CD14-positive monocyte (primary cell): ENCODE measurements at regions not wholly inside any gene's neighbourhood (a gene's known extent, or its start where the extent isn't known, plus 50 kb on each side); places are given as distances from the start of the nearest gene placed in this dataset.

ENCODE experiments used
- DNase-seq, 3 donors: peaks; one replicate each; pipeline ENCODE4 v3.0.0-alpha.2; 2011 to 2022
- H2AFZ ChIP-seq: 2 replicates; pipeline ENCODE4 v1.6.0; 2012; ENCODE audit warnings: mild to moderate bottlenecking, low read depth, low read length, inconsistent platforms; ENCODE audit not compliant: insufficient read depth, poor library complexity, severe bottlenecking
- H3K27ac ChIP-seq, 2 donors: 1 replicate in 1 of 2; 2 replicates in 1 of 2; pipeline ENCODE4 v1.5.1; 2012 to 2013; ENCODE audit warnings: low read length in 2 of 2, control low read depth in 1 of 2, inconsistent platforms in 1 of 2, low read depth in 1 of 2, mild to moderate bottlenecking in 1 of 2
- H3K27me3 ChIP-seq, 2 donors: one replicate each; pipeline versions ENCODE4 v1.6.0 to v1.6.1; 2011 to 2013; ENCODE audit warnings: low read length in 2 of 2; ENCODE audit not compliant: control insufficient read depth in 2 of 2, insufficient read depth in 2 of 2
- H3K36me3 ChIP-seq, 2 donors: replicated peaks in 1 of 2; 1 replicate in 1 of 2; 2 replicates in 1 of 2; pipeline versions ENCODE4 v1.5.1 to v1.6.1; 2012 to 2013; ENCODE audit warnings: low read length in 2 of 2, control low read depth in 1 of 2, inconsistent platforms in 1 of 2, mild to moderate bottlenecking in 1 of 2; ENCODE audit not compliant: insufficient read depth in 2 of 2, control insufficient read depth in 1 of 2
- H3K4me1 ChIP-seq, 2 donors: 1 replicate in 1 of 2; 2 replicates in 1 of 2; pipeline versions ENCODE4 v1.5.1 to v1.6.1; 2012 to 2013; ENCODE audit warnings: low read length in 2 of 2, control low read depth in 1 of 2, inconsistent platforms in 1 of 2, mild to moderate bottlenecking in 1 of 2, moderate library complexity in 1 of 2; ENCODE audit not compliant: insufficient read depth in 2 of 2, control insufficient read depth in 1 of 2
- H3K4me2 ChIP-seq: replicated peaks from 2 replicates; pipeline ENCODE3; 2012; ENCODE audit warnings: low read length, moderate library complexity, mild to moderate bottlenecking; ENCODE audit not compliant: poor library complexity, severe bottlenecking; ENCODE audit errors: extremely low read depth
- H3K4me3 ChIP-seq, 3 experiments: fragments of 200-600 bp in 1 of 3; sonication (generic) in 1 of 3; replicated peaks in 1 of 3; 1 replicate in 2 of 3; 2 replicates in 1 of 3; pipeline ENCODE4 v1.5.1; 2011 to 2013; ENCODE audit warnings: low read length in 3 of 3, mild to moderate bottlenecking in 3 of 3, control low read depth in 2 of 3, low read depth in 2 of 3, inconsistent platforms in 1 of 3, moderate library complexity in 1 of 3
- H3K79me2 ChIP-seq: 2 replicates; pipeline ENCODE4 v1.6.0; 2012; ENCODE audit warnings: mild to moderate bottlenecking, control low read depth, inconsistent platforms, low read length, moderate library complexity; ENCODE audit not compliant: insufficient read depth
- H3K9ac ChIP-seq: 2 replicates; pipeline ENCODE4 v1.6.0; 2017; ENCODE audit warnings: low read length, mild to moderate bottlenecking; ENCODE audit not compliant: insufficient read depth, poor library complexity, severe bottlenecking
- H3K9me3 ChIP-seq, 2 donors: replicated peaks in 1 of 2; 1 replicate in 1 of 2; 2 replicates in 1 of 2; pipeline versions ENCODE4 v1.5.1 to v1.6.1; 2012 to 2013; ENCODE audit warnings: low read length in 2 of 2, control low read depth in 1 of 2; ENCODE audit not compliant: control insufficient read depth in 1 of 2, insufficient read depth in 1 of 2
- H4K20me1 ChIP-seq: 2 replicates; pipeline ENCODE4 v1.6.0; 2012; ENCODE audit warnings: mild to moderate bottlenecking, low read length, control low read depth, moderate library complexity; ENCODE audit not compliant: insufficient read depth
- H3K27ac Mint-ChIP-seq, 7 donors: one replicate each; pipeline ENCODE4 v1.8.0; 2020; ENCODE audit warnings: mild to moderate bottlenecking in 7 of 7, mixed read lengths in 7 of 7, moderate library complexity in 6 of 7, inconsistent platforms in 2 of 7
- H3K27me3 Mint-ChIP-seq, 3 donors: one replicate each; pipeline ENCODE4 v1.8.0; 2021 to 2022; ENCODE audit warnings: low read depth in 3 of 3, mild to moderate bottlenecking in 3 of 3, mixed read lengths in 3 of 3, moderate library complexity in 3 of 3, inconsistent platforms in 1 of 3
- H3K36me3 Mint-ChIP-seq, 2 donors: one replicate each; pipeline ENCODE4 v1.8.0; 2020; ENCODE audit warnings: mixed read lengths in 2 of 2, inconsistent platforms in 1 of 2, mild to moderate bottlenecking in 1 of 2
- H3K4me1 Mint-ChIP-seq: one replicate; pipeline ENCODE4 v1.8.0; 2020; ENCODE audit warnings: mild to moderate bottlenecking, mixed read lengths
- H3K4me3 Mint-ChIP-seq, 2 donors: one replicate each; pipeline ENCODE4 v1.8.0; 2020; ENCODE audit warnings: mild to moderate bottlenecking in 2 of 2, mixed read lengths in 2 of 2, moderate library complexity in 1 of 2
- H3K9me3 Mint-ChIP-seq, 7 donors: one replicate each; pipeline ENCODE4 v1.8.0; 2020 to 2022; ENCODE audit warnings: mixed read lengths in 7 of 7, mild to moderate bottlenecking in 6 of 7, moderate library complexity in 6 of 7, inconsistent platforms in 2 of 7
- CTCF ChIP-seq: fragments of 200-600 bp; IDR thresholded peaks from one replicate; pipeline ENCODE4 v1.8.0; 2022; ENCODE audit warnings: antibody characterized with exemption, mild to moderate bottlenecking
- WGBS: methylation state at CpG from one replicate; pipeline ENCODE4 v1.1.5; 2013; ENCODE audit warnings: missing lambda C conversion rate; ENCODE audit not compliant: insufficient coverage; 5-methylcytosine and 5-hydroxymethylcytosine counted together
- intact Hi-C, 2 donors: fragments of 100-400 bp; cut with micrococcal nuclease; formaldehyde crosslinking; loops; one replicate each; pipeline versions ENCODE4 v1.15.0 to v1.15.1; 2023

DNA sequence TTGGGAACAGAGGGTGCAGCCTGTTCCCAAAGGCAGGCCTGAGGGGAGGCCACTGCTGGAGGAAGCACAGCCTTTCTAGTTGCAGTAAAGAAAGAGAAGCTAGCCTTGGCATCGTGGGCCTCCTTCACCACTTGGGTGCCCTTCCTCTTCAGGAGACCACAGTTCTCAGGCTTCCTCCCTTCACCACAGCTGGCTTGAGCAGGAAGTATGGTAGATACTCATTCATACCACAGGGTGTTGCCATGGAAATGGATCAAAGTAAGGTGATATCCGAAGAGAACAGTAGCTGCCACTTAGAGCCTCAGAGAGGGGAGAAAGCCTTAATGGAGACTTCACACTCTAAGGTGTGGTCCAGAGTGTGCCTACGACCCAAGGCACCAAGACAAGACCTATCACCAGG is 120.4 kb upstream of the RIPOR2 start:
- peaks cover 0 to 3% (median 2%) of the 10 kb centered on the region in 3 donors for H3K27me3 Mint-ChIP-seq
- peaks cover 55 to 66% of the 10 kb centered on the region in 2 donors for H3K4me1 ChIP-seq
- H3K4me3 Mint-ChIP-seq = peak overlapping the region; percentile 50 to 70
- H4K20me1 ChIP-seq = no peaks in the 10 kb centered on the region
- H3K27me3 ChIP-seq = no peaks in the 10 kb centered on the region
- H3K27ac ChIP-seq = peak overlapping the region in 1 of 2 donors; percentile 38
- peak overlapping the region; percentile 55 for H3K4me2 ChIP-seq
- H3K4me3 ChIP-seq = peak overlapping the region in 1 of 3 experiments; percentile 50
- H3K9ac ChIP-seq = no peak overlapping the region
- 0% methylated on average over 1 of the region's 3 CpGs for WGBS
- DNase-seq = peak; percentile 48 to 71 (median 61)
- H2AFZ ChIP-seq = peak overlapping the region; percentile 37
- peaks cover 60% of the 10 kb centered on the region for H3K4me1 Mint-ChIP-seq
- no peaks in the 10 kb centered on the region for H3K79me2 ChIP-seq
- H3K27ac Mint-ChIP-seq = peak overlapping the region; percentile 44 to 89 (median 79)
- no peaks in the 10 kb centered on the region for H3K36me3 ChIP-seq
- TF ChIP-seq CTCF = no peak
- intact Hi-C loops = no loop called here
- peaks cover 0 to 2% of the 10 kb centered on the region in 2 donors for H3K36me3 Mint-ChIP-seq
- H3K9me3 ChIP-seq = no peaks in the 10 kb centered on the region
- H3K9me3 Mint-ChIP-seq = peaks cover 0 to 4% (median 0%) of the 10 kb centered on the region in 7 donors

- H3K4me1 ChIP-seq = peaks cover 44 to 54% of the 10 kb centered on the region in 2 donors
These were observed 121.5 kb upstream of the RIPOR2 start for GRCh38 chr6:25057111-25057905.

More at GRCh38 chr6:25057111-25057905, 121.5 kb upstream of the RIPOR2 start:
- H3K36me3 ChIP-seq = no peaks in the 10 kb centered on the region
- H3K4me3 ChIP-seq = no peak overlapping the region
- H3K27me3 Mint-ChIP-seq = peaks cover 0 to 3% (median 2%) of the 10 kb centered on the region in 3 donors
- DNase-seq = peak in 2 of 3 donors; percentile 52 to 66
- peaks cover 0 to 4% (median 0%) of the 10 kb centered on the region in 7 donors for H3K9me3 Mint-ChIP-seq
- H3K79me2 ChIP-seq = no peaks in the 10 kb centered on the region
- H3K4me1 Mint-ChIP-seq = peaks cover 57% of the 10 kb centered on the region
- H3K9ac ChIP-seq = no peak overlapping the region
- H3K27me3 ChIP-seq = no peaks in the 10 kb centered on the region
- no peak overlapping the region for H3K4me2 ChIP-seq
- peak overlapping the region in 2 of 7 donors; percentile 32 to 70 for H3K27ac Mint-ChIP-seq
- WGBS = 75% methylated on average over 4 of the region's 7 CpGs
- intact Hi-C loops = no loop called here
- no peak overlapping the region for H2AFZ ChIP-seq
- H3K9me3 ChIP-seq = no peaks in the 10 kb centered on the region
- no peaks in the 10 kb centered on the region for H4K20me1 ChIP-seq
- H3K27ac ChIP-seq = no peak overlapping the region
- H3K36me3 Mint-ChIP-seq = peaks cover 0 to 2% of the 10 kb centered on the region in 2 donors
- H3K4me3 Mint-ChIP-seq = no peak overlapping the region
- no peak for TF ChIP-seq CTCF
